T-helper 1 cell treated with Interleukin-12 subunit alpha and Interleukin-12 subunit beta and Interleukin-4 antibody, amounts not matched to agents 30 μg/mL and 1 μg/mL, for 36 hours (primary cell): ENCODE measurements at regions not wholly inside any gene's neighbourhood (a gene's known extent, or its start where the extent isn't known, plus 50 kb on each side); places are given as distances from the start of the nearest gene placed in this dataset.

Experiments used
- H3K27ac Mint-ChIP-seq: one replicate; pipeline ENCODE4 v1.8.0; 2021; ENCODE audit warnings: mild to moderate bottlenecking, mixed read lengths
- H3K27me3 Mint-ChIP-seq: one replicate; pipeline ENCODE4 v1.8.0; 2021; ENCODE audit warnings: low read depth, mixed read lengths
- H3K36me3 Mint-ChIP-seq: one replicate; pipeline ENCODE4 v1.8.0; 2021; ENCODE audit warnings: low read depth, mixed read lengths
- H3K4me1 Mint-ChIP-seq: one replicate; pipeline ENCODE4 v1.8.0; 2021; ENCODE audit warnings: low read depth, mixed read lengths
- H3K4me3 Mint-ChIP-seq: one replicate; pipeline ENCODE4 v1.8.0; 2021; ENCODE audit warnings: mild to moderate bottlenecking, moderate library complexity, mixed read lengths
- H3K9me3 Mint-ChIP-seq: one replicate; pipeline ENCODE4 v1.8.0; 2021; ENCODE audit warnings: mixed read lengths

DNA sequence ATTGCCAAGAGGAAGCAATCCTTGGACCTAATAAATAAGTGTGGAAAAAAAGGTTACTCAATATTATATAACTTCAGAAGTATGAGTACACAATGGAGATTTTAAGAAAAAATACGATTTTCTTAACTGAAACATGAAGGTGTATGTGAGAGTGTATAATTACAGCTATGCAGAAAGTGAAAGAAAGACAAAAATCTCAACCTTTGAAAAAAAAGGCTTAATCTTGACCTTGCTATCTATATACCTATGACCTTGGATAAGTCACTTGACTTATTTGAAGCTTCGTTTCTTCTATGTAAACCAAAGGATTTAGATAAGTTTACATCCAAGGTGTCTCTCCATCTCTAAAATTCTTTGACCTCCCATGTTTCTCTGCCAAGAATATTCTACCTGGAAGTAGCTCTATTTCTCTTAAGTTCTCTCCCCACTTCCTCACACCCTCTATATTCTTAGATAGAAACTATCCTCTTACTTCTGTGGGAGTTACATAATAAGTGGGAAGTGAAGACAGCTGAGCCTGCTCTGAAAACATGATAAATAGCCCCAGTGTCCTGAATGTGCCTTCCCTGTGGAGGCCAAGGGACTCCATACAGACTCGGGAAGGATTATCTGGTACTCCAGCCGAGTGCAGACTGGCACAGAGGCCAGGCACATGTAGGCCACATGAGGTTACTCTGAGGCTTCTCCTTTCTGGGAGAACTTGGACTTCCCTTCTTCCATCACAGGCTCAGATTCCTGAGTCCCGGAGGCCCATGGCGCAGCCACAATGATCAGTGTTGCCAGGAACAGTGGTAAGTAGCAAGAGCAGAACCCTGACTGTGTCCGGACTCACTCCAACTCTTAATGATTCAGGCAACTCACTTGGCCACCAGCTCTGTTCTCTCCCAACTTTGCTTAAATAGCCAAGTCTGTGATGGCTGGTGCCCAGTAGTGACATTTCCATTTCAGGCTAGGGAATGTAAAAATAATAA, 166.8 kb upstream of the COL8A1 start:
- Mint-ChIP-seq H3K27me3 (no peaks in the 10 kb centered on the region), H3K36me3 (no peaks in the 10 kb centered on the region), H3K4me1 (no peaks in the 10 kb centered on the region), H3K27ac (no peak overlapping the region), H3K9me3 (no peaks in the 10 kb centered on the region), H3K4me3 (no peak overlapping the region)

DNA sequence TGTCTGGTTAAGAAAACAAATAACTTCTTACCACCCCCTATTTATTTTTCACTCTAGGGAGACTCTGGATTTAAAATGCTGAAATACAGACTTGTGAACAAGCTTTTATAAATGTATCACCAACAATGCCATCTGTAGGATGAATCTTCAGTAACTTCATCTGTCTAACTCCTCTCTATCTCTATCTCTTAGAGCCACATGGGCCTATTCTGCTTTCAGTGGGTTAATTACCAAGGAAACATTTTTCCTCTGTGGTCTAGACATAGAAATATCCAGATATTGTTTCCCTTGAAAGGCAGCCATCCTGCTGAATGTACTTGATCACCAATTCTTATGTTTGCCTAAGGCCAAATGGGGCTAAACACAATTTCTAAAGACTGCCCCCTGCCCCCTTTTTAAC, 167.6 kb upstream of the COL8A1 start:
- no peaks in the 10 kb centered on the region for H3K4me1 Mint-ChIP-seq
- no peak overlapping the region for H3K27ac Mint-ChIP-seq
- H3K9me3 Mint-ChIP-seq = no peaks in the 10 kb centered on the region
- no peaks in the 10 kb centered on the region for H3K27me3 Mint-ChIP-seq
- no peak overlapping the region for H3K4me3 Mint-ChIP-seq
- H3K36me3 Mint-ChIP-seq = no peaks in the 10 kb centered on the region

DNA sequence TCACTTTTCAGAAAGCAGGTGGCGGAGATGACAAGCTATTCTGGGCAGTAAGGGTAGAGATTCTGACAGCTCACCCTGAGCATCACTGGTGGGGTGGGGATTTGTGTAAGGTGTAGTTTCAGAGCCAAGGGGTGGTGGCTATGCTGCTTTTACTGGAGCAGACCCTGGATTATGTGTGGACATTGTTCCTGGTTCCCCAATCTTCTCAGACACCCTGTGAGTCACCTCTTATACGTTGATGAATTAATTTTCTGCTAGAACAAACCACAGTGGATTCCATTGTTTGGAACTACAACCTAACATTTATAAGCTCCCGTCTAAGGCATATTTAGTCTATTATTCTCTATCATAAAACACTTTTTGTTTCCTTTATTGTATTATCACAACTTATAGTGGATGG, 169.5 kb upstream of the COL8A1 start:
- Mint-ChIP-seq H3K9me3 (no peaks in the 10 kb centered on the region), H3K36me3 (no peaks in the 10 kb centered on the region), H3K27ac (no peak overlapping the region), H3K27me3 (no peaks in the 10 kb centered on the region), H3K4me3 (no peak overlapping the region), H3K4me1 (no peaks in the 10 kb centered on the region)

DNA sequence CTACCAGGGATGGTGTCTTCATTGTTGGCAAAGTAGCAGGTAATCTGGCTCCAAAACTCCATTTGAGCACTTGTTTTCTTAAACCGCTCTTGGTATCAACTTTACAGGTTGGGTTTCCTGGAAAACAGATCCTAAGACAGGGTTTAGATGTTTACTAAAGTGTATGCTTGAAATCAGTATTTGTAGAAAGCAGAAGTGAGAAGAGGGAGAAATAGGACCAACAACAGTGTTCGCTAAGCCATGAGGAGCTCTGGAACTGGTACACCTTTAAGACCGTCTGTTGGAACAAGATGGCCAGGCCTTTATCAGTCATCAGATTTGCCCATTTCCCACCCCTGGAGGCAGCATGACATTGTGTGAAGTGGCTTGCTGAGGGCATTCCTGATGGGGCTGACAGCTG, 171.0 kb upstream of the COL8A1 start:
- Mint-ChIP-seq H3K4me1 (no peaks in the 10 kb centered on the region), H3K27ac (no peak overlapping the region), H3K9me3 (no peaks in the 10 kb centered on the region), H3K27me3 (no peaks in the 10 kb centered on the region), H3K4me3 (no peak overlapping the region), H3K36me3 (no peaks in the 10 kb centered on the region)

DNA sequence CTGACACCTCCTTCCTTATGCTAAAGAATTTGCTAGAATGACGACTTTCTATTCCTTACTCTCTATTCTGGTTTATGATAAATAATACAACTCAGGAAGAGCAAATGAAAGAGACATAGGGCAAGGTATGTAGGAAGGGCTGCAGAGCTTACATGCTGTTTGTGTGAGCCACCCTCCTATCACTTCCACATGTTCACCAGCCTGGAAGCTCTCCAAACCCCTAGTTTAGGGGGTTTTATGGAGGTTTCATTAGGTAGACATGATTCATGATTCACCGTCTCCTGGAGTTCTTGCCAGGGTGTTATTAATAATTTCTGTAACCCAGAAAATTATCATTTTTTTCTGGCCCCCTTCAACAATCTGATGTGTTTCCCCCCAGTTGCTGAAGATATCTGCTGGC, 172.1 kb upstream of the COL8A1 start:
- Mint-ChIP-seq H3K9me3 (no peaks in the 10 kb centered on the region), H3K4me1 (no peaks in the 10 kb centered on the region), H3K27ac (no peak overlapping the region), H3K4me3 (no peak overlapping the region), H3K36me3 (no peaks in the 10 kb centered on the region), H3K27me3 (no peaks in the 10 kb centered on the region)

DNA sequence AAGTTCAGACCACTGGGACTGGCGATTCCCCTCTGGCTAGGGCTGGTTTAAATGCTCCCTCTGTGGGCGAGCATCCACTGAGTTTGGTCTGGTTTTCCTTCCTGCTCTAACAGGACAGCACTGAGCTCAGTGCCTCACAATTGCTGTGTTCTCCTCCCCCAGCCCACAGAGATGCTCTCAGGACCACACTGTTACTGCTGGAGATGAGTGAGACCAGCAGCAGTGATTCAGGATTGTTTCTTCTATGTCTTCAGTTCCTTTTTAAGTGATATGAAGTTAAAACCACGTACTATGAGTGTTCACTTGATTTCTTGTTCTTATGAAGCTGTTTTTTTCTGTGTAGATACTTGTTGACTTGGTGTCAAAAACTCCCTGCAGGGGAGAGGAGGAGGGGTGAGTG, 180.4 kb upstream of the COL8A1 start:
- Mint-ChIP-seq H3K27ac (no peak overlapping the region), H3K4me1 (no peaks in the 10 kb centered on the region), H3K9me3 (peaks cover 3% of the 10 kb centered on the region), H3K27me3 (no peaks in the 10 kb centered on the region), H3K4me3 (no peak overlapping the region), H3K36me3 (no peaks in the 10 kb centered on the region)

DNA sequence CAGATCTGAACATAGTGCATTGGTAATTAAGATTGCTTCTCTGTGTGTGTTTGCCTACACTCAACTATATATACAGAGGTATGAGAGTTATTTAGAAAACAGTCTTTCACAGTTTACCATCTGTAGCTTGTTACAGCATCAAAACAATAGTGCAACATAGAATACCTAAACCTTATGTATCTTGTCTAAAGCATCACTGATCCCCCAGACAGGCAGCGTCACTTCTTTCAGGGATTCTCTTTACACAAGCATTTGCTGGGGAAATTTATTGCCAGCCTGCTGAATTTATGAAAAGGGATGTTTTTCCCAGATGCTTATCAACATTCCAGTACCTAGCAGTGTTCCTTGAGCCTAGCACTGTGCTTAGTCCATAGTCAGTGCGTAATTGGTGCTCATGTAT, 195.8 kb upstream of the COL8A1 start:
- no peaks in the 10 kb centered on the region for H3K36me3 Mint-ChIP-seq
- no peak overlapping the region for H3K27ac Mint-ChIP-seq
- no peaks in the 10 kb centered on the region for H3K27me3 Mint-ChIP-seq
- no peaks in the 10 kb centered on the region for H3K9me3 Mint-ChIP-seq
- no peak overlapping the region for H3K4me3 Mint-ChIP-seq
- H3K4me1 Mint-ChIP-seq = no peaks in the 10 kb centered on the region

DNA sequence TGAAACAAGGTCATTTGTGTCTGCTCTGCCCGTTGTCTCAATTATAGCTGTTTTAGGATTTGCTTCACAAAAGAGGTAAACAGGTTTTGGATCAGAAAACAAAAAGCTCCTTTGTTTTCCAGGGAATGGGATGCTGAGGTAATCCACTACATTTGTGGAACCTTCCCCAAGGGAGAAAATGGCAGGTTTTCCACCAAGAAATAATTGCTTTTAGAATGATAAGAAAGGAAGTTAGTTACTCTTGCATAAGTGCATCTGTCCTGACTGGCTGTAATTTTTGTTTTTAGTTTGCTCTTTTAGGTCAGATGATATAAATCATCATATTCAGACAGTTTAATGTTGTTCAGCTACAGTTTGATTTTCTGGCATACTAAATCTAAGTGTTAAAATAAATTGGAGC, 198.5 kb upstream of the COL8A1 start:
- H3K27ac Mint-ChIP-seq = no peak overlapping the region
- H3K9me3 Mint-ChIP-seq = no peaks in the 10 kb centered on the region
- H3K4me1 Mint-ChIP-seq = no peaks in the 10 kb centered on the region
- H3K36me3 Mint-ChIP-seq = no peaks in the 10 kb centered on the region
- no peaks in the 10 kb centered on the region for H3K27me3 Mint-ChIP-seq
- H3K4me3 Mint-ChIP-seq = no peak overlapping the region

DNA sequence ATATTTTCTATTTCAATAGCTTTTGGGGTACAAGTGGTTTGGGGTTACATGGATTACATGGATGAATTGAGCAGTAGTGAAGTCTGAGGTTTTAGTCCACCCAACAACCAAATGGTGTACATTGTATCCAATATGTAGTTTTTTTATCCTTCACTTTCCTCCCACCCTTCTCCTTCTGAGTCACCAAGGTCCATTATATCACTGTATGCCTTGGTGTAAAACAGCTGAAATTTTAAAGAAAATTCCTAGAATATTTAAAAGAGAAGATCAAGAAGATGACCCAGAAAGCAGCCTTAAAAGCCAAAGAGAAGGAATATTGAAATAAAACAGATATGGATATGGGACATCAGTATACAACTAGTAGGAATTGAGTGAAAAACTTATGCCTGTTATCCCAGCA, 204.2 kb upstream of the COL8A1 start:
- Mint-ChIP-seq H3K27me3 (no peaks in the 10 kb centered on the region), H3K36me3 (no peaks in the 10 kb centered on the region), H3K27ac (no peak overlapping the region), H3K4me3 (no peak overlapping the region), H3K4me1 (no peaks in the 10 kb centered on the region), H3K9me3 (no peaks in the 10 kb centered on the region)

DNA sequence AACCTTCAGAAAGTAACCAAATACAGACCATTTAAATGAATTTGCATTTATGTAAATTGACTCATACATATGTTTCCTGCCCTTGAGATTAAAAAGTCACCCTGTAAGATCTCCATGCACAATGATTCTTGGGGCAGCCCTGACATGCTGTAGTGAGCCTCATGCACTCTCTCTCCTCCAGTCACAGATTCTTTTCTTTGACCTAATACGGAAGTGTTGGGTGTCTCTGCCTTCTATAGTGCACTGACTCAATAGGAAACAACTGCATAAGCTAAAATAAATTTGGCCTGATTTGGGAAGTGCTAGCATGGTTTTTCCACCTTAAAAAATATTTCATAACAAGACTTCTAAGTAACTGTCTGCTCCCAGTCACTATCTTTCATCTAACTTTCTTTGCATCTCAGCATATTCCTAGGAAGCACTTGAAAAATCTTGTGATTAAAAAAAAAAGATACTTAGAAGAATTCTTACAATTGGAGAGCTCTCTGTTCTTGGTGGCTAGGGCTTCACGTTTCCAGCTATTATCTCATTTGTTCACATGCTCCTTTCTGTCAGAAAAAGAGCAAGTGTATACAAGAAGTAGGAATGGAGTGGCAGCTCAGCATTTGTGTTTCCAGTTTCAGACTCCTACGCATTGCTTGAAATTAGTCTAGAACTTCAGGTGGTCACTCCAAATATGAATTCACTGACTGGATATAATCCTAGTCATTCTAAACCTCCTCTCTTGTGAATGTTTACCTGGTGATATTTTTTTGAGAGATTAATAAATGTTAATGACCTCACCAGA, 207.9 kb upstream of the COL8A1 start:
- Mint-ChIP-seq H3K27ac (no peak overlapping the region), H3K36me3 (no peaks in the 10 kb centered on the region), H3K27me3 (no peaks in the 10 kb centered on the region), H3K4me1 (no peaks in the 10 kb centered on the region), H3K4me3 (no peak overlapping the region), H3K9me3 (no peaks in the 10 kb centered on the region)

DNA sequence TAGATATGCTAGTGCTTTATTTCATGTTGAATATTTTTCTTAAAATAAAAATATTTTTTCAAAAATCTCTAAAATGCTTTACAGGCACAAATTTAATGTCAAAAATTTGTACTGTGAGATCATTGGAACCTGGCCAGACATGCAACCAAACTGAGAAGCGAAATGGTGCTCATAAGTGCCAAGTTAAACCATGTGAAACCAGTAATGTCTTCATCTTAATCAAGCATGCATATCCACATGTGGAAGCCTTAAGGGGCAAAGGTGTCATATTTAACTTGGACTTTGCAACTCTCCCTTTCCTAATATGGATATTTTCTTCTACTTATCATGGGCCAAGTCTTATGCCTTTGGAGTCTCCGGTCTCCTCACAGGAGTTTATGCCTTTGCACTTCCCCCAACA, 208.9 kb upstream of the COL8A1 start:
- Mint-ChIP-seq H3K36me3 (no peaks in the 10 kb centered on the region), H3K4me3 (no peak overlapping the region), H3K27ac (no peak overlapping the region), H3K4me1 (no peaks in the 10 kb centered on the region), H3K9me3 (no peaks in the 10 kb centered on the region), H3K27me3 (no peaks in the 10 kb centered on the region)

DNA sequence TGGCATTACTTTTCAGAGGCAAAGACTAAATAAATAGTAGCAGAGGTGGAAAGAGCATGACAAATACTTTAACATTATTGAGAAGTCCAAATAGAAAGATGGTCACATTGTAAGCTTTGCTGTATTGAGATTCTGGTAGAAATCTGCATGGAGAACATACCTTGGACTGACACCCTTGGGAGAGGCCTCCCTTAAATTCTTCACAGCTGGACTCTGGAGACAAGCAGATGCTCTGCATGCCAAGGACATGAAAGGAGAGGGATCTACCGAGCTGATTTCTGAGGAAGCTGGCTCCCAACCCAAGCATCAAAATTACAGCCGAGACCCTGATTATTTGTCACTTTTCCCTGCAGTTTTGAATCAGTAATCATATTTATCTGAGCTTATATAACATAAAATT, 212.5 kb upstream of the COL8A1 start:
- no peak overlapping the region for H3K4me3 Mint-ChIP-seq
- no peaks in the 10 kb centered on the region for H3K27me3 Mint-ChIP-seq
- no peak overlapping the region for H3K27ac Mint-ChIP-seq
- H3K9me3 Mint-ChIP-seq = no peaks in the 10 kb centered on the region
- H3K36me3 Mint-ChIP-seq = no peaks in the 10 kb centered on the region
- H3K4me1 Mint-ChIP-seq = no peaks in the 10 kb centered on the region

DNA sequence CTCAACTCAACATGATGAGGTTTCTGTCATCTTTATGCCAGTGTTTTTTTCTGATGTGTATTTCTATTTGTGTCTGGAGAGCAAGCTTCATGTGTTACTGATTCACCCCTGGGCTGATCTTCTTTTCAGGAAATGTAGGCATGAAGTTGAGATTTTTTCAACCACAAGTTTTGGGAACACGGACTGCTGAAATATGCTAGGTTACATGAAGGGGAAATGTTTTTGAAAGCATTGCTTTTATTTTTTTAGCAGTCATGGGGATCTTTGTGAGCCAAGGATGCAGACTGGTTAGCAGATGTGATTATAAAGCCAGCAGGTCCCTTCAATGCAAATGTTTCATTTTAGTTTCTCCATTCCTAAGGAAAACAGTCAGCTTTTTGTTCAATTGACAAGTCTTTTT, 219.3 kb upstream of the COL8A1 start:
- Mint-ChIP-seq H3K27me3 (no peaks in the 10 kb centered on the region), H3K9me3 (no peaks in the 10 kb centered on the region), H3K27ac (no peak overlapping the region), H3K4me1 (no peaks in the 10 kb centered on the region), H3K4me3 (no peak overlapping the region), H3K36me3 (no peaks in the 10 kb centered on the region)

DNA sequence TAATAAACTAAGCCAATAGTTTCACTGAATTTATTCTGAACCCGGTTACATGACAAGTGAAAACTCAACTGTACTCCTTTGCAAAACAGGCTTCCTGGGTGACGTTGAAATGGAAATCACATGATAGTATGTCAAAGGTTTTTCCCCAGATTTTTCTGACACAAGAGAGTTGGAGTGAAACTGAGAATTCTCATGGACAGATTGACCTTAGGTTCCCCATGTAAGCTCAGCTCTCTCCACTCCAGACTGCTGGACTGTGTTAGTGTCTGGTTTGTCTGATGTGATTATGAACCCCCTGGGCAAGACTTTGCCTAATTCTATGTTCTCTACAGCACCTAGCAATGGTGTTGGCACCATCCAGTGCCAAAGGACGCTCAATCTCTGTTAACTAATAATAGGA, 219.7 kb upstream of the COL8A1 start:
- Mint-ChIP-seq H3K27me3 (no peaks in the 10 kb centered on the region), H3K27ac (no peak overlapping the region), H3K4me3 (no peak overlapping the region), H3K9me3 (no peaks in the 10 kb centered on the region), H3K4me1 (no peaks in the 10 kb centered on the region), H3K36me3 (no peaks in the 10 kb centered on the region)

DNA sequence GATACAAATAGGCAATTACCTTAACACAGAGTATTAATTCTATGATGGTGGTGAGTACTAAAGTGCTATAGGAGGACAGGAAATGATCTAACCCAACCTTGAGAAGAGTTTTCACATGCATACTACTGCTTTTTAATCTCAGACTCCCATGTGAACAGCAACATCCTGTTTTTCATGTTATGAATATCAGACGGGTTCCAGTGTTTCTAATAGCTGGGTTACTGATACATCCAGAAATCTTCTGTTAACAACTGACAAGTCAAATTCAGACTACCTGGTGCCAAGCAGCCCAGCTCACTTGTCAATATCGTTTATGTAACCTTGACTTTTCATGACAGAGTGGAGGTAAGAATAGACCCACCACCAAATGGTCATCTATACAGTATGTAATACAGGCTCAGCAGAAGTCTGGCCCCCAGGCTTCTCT, 220.2 kb upstream of the COL8A1 start:
- Mint-ChIP-seq H3K4me1 (no peaks in the 10 kb centered on the region), H3K4me3 (no peak overlapping the region), H3K27ac (no peak overlapping the region), H3K36me3 (no peaks in the 10 kb centered on the region), H3K9me3 (no peaks in the 10 kb centered on the region), H3K27me3 (no peaks in the 10 kb centered on the region)
